NCI-H2107 (cell line): ENCODE measurements at regions not wholly inside any gene's neighbourhood (a gene's known extent, or its start where the extent isn't known, plus 50 kb on each side); places are given as distances from the start of the nearest gene placed in this dataset.

Source experiments
- DNase-seq: peaks from one replicate; lab custom pipeline; 2025; lab: John Stamatoyannopoulos, UW

DNA sequence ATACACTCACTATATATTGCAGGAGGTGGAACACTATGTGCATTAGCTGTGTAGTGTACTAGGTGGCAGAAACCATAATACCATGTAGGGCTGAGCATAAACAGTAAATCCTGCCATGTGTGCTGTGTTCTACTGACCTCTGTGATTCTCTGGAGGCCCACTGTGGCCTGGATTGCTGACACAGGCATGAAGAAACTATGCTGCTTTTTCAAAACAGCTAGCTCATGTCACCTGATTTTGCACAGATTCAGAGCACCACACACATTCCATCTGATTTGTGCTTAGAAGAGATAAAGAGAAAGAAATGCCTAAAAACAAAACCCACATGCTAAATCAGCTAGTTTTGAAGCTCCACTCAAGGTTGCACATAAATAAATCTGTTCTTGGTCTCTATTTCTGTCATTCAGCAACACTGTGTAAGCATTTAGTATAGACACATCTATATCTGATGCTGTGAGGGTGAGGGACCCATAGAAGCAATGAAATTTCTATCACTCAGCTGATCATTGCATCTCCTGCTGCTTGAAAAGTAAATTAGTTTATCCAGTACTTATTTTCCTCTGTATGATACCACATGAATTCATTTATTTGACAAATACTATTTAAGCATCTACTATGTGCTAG, 1007.7 kb upstream of the SEMA6D start:
- DNase-seq = no peak

DNA sequence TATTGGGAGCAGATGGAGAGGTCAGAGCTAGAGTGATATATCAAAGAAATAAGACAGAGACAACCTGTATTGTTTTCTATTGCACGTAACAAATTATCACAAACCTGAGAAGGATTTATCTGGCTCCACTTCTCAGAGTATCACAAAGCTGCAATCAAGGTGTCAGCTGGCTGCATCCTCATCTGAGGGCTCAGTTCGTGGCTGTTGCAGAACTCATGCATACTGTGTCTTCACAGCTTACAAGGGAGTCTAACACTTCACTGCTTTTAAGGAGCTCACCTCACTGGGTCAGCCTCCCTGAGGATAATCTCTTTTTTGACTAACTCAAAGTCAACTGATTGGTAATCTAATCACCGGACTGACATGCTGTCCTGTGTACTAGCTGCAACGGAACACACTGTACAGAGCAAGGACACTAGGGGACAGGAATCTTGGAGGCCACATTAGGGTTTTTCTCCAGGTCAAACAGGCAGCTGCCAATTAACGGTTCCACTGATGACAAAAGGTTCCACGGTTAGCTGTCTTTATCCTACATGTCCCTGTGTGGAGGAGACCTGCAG, 1006.8 kb upstream of the SEMA6D start:
- DNase-seq = no peak

DNA sequence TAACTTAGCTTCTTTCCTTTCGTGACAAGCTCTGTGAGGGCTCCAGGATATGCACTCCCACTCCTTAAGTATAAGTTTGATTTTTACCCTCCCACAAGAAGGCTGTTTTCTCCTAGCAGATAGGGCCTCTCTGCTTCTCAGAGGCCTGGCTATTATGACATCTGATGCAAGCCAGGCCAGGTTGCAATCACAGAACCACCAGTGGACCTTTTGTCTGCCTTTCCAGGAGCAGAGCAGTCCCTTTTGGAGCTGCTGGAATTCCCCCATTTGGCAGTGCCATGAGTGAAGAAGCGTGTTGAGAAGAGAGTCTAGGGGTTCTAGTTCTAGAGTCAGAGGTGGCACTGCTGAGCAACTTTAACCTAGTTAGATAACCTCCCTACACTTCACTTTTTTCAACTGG, 1004.3 kb upstream of the SEMA6D start:
- no peak for DNase-seq

DNA sequence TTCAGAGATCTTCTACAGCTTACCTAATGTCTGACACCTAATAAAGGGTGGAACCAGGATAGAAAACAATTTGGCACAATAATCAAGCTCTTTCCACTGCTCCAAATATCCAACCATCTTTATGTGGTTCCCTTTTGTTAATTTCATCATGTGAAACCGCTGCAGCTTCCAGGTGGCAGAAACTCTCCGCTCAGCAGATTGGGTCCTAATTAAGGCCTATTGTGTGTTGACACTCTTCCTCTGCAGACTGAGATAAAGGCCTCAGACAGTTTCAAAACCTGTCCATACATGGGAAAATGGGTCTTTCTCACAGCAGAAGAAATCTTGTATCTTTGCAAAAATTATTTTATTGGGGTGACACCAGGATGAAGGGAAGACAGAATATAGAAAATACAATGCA, 1002.4 kb upstream of the SEMA6D start:
- DNase-seq = no peak

DNA sequence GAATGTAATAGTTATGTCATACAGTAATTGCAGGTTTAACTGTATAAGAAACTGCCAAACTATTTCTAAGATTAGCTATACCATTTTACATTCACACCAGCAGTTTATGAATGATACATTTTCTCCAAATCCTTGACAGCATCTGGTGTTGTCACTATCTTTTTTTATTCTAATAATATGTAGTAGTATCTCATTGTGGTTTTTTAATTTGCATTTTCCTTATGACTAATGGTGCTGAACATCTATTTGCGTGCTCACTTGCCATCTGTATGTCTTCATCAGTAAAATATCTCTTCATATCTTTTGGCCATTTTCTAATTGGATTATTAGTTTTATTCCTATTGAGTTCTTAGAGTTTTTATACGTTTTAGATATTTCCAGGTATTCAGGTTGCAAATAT, 994.0 kb upstream of the SEMA6D start:
- no peak for DNase-seq

DNA sequence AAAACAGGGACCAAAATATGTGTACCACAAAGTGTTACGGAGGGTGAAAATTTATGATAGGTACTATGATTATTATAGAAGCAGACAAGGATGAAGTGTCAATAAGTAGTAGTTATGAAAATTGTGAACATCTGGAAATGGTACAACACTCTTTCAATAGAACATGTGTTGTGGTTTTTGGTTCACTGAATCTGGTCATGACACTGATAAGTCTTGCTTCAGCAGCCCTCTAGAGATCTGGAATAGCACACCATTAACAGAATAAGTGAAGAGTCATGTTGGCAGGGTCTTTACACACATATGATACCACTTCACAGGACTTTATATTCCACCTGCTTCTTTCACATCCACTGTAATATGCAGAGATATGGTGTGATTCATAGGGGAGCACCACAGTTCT, 985.2 kb upstream of the SEMA6D start:
- DNase-seq = no peak

DNA sequence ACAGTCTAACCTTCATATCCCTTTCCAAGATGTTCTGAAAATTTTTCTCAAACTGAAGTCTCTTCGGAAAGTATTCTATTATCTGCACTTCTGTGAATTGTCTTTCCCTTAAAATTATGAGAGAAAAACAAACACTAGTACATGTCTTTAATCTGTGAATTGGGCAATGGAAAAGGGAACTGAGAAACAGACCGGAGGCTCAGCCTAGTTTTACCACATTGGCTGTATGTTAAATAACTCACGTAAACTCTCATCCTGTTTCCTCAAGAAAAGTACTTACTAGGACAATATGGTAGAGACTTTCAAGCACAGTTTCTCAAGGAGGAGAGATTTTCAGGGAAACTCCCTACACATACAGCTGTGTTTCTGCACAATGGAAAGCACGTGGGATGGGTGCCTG, 982.2 kb upstream of the SEMA6D start:
- no peak for DNase-seq

DNA sequence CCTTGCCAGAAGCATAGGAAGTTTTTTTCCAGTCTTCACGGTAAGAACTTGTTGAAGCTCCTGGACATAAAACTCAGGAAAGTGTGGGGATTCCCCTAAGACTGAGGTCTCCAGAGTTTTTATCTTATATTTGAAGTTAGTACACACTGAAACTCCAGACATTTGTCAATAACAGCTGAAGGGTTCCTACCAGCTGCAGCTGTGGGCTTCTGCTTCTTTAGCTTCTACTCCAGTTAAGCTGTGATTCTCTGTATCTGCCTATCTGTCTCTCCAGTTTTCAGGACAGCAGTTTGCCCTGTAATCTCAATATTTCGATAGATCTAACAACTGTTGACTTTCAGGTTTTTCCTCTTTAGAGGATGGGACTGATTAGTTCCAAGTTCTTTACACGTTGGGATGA, 966.0 kb upstream of the SEMA6D start:
- DNase-seq = no peak

DNA sequence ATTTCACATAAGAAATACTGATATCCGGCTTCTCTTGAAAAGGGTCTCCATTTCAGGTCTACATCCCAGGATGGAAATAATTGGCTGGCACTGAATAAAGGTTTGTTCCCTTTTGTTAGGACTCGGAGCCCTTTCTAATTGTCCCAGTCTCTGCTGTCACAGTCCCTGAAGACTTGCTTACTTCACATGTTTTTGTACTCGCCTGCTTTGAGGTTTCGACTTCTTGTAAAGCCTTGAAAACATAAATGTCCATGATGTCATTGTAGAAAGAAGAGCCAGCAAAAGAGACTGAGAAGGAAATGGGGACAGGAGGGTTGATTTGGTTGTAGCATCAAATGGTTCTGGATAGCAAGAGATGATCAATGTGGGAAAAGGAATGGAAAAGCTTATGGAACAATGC, 963.4 kb upstream of the SEMA6D start:
- no peak for DNase-seq

DNA sequence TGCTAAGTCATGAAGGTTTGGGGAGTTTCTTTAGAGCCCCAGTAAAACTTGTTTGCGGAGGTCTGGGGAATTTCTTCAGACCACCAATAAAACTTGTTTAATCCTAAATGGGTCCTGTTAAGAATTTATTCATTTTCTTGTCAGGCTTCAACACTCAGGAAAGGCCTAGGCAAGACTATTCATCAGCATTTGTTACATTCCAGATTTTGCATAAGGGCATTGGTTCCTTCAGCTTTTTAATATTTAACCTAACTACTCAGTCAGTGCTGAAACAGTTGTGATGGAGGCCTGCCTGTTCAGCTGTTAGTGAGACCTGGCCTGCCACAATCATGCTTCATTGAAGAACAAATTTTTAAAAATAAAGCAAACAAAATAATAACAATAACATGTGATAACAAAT, 954.2 kb upstream of the SEMA6D start:
- no peak for DNase-seq

DNA sequence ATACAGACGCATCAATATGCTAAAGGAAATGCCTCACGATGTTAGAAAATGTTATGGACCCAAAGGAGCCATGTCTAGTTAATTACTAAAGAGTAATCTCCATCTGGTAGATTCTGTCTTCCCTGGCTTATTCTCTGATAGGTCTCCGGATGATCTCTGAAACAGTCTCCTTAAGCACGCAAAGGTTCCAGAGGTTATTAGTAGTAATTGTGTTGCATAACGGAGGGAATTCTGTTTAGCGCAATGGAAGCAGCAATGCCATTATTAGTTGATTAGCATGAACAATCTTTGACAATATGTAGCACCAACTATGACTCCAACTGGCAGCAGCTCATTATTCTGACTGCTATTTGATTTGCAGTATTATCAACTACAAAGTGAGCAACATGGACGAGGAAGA, 952.5 kb upstream of the SEMA6D start:
- no peak for DNase-seq

DNA sequence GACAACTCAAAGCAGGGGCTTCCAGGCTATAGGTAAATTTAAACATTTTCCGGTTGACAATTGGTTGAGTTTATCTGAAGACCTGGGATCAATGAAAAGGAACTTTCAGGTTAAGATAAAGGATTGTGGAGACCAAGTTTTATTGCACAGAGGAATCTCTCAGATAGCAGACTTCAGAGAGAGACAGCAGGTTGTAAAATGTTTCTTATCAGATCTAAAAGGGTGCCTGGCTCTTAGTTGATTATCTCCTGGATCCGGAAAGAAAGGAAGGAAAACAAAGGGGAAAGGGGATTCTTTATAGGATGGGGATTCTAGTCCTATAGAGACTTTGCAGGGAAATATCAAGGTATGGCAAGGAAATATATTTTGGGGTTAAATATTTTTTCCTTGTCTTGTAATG, 951.3 kb upstream of the SEMA6D start:
- no peak for DNase-seq

DNA sequence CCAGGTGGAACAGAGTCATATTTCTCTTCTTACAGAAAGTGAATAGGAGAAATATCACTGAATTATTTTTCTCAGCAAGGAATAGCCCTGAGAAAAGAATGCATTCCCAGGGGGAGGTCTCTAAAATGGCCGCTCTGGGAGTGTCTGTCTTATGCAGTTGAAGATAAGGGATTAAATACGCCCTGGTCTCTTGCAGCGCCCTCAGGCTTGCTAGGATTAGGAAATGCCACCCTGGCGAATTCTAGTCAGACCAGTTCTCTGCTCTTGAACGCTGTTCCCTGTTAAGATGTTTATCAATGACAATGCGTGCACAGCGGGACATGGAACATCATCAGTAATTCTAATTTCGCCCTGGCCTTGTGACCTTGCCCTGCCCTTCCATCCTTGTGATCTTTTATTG, 949.0 kb upstream of the SEMA6D start:
- DNase-seq = no peak

DNA sequence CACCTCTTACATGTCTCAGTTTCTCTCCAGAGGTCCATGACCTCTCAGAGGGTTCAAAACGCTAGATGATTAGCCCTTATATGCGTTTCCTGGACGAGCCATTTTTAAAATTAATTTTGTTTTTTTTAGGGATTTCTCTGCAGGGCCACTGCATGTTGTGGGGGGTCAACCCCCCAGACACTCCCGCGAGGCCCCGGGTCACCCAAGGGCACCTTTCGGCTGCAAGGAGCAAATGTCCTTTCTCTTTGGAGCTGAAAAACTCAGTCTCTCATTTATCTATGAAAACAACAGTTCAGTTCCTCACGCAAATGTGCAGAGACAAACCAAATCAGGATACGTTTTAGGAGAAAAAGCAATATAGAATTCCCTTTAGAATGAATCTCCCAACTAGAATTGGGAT, 944.3 kb upstream of the SEMA6D start:
- no peak for DNase-seq

DNA sequence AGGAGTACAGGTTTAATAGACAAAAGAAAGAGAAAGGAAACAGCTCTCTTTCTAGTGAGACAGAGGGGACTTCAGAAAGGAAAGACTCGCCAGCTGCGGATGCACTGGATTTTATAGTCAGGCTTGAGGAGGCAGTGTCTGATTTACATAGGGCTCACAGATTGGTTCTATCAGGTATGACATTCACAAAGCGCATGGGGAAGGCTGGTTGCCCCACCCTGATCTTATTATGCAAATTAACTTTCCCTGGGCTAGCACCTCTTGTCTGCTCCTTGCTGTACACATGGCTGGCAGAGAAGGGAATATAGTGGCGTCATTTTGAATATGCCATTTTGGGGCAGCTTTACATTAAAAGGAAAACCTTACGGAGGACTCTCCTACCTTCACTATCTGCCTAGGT, 938.4 kb upstream of the SEMA6D start:
- no peak for DNase-seq

DNA sequence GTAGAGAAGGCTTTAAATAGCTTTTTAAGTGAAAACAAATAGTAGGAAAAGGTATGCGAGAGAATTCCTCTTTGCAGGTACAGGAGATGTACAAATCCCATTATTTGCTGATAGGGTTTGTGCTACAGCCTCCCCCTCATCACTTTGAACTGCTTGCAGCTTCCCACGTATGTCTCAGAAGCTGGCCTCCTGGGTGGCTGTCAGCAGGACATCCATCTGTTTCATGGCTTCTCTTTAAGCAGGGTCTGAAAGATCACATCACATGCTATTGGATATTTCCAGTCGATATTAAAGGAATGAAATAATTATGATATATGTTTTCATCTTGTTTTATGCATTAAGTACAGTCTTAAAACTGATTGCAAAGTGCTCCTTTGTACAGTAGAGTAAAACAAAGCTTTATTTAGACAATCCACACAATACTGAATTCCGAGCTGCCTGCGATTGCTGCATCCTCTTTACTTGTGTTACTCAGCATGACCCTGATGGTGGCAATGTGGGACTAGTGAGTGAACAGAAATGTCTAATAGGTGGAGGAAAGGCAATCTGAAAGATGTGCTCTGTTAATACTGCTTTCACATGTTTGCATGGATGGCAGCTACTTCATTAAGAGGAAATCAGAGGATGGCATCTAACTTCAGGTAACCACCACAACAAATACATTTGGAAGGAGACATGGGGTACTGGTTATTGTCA, 930.6 kb upstream of the SEMA6D start:
- no peak for DNase-seq

DNA sequence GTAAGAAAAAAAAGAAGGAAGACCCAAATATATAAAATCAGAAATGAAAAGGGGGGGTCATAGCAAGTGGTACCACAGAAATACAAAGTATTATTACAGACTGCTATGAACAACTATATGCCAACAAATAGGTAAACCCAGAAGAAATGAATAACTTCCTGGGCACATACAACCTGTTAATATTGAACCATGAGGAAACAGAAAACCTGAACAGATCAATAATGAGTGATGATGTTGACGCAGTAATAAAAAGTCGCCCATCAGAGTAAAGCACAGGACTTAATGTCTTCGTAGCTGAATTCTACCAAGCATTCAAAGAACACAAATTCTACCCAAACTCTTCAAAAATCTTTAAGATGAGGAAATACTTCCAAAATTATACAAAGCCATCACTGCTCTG, 921.6 kb upstream of the SEMA6D start:
- no peak for DNase-seq

DNA sequence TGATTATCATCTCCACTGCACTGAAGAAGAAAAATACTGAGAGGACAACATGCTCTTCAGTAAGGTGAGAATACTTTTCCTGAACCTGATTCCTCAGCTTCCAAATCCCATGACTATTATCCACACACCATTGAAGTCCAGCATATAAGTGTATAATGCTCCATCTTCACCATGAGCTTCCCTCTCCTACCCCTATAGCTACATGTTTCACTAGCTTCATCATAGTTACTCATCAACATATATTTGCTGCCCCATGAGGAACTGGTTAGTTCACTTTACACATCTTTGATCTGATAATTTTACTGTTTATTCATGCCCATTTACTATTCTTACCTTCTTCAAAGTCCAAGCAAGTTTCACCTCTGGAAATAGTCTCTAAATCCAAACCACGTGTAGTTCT, 908.5 kb upstream of the SEMA6D start:
- DNase-seq = no peak

DNA sequence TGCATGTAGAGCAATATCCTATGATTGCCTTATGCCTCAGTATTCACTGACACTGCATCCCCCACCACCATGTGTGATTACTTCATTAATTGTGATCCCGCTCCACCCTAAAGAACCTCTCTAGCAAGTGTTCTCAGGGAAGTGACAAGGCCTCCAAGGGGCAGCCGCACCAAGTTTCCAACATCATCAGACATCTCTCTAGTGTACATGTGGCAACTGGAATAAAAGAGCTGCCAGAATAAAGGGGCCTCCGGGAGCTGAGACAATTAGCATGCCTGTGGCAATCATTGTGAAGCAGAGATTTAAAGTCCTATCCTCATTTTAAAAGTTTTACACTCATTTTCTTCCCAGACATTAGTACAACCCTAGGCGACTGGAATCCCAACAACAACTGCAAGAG, 902.1 kb upstream of the SEMA6D start:
- no peak for DNase-seq

DNA sequence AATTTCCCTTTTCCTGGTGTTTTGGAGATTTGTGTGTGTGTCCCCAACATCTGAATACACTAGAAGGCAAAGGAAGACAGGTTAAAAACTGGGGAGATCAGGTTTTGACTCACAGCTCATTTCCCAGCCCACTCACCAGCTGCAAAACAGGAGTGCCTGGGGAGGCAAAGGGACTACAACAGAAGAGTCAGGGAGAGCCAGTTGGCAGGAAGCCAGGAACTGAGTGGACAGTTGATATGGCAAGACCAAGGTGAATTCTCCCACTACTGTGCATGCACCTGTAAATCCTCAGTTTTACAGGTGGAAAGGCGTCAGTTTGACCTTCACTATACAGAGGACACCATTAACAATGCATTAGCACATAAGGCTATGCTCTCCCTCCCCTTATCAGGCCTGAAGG, 901.5 kb upstream of the SEMA6D start:
- no peak for DNase-seq

DNA sequence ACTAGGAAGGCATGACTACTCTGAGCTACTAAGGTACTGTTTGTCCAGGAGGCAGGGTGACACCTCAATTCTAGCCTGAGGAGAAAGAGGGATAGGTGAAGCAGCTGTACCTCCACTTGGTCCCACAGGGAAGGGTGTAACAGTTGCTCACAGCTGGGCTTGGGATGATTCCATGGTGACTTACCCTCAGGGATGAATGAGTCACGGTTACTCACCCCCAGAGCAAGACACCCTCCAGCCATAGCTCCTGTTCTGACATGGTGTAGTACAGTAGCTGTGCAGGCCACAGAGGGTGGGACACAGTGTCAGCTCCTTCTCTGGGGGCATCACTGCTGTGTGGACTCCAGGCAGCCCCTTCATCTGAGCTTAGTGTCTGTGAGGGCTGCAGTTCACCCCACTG, 868.6 kb upstream of the SEMA6D start:
- DNase-seq = no peak

DNA sequence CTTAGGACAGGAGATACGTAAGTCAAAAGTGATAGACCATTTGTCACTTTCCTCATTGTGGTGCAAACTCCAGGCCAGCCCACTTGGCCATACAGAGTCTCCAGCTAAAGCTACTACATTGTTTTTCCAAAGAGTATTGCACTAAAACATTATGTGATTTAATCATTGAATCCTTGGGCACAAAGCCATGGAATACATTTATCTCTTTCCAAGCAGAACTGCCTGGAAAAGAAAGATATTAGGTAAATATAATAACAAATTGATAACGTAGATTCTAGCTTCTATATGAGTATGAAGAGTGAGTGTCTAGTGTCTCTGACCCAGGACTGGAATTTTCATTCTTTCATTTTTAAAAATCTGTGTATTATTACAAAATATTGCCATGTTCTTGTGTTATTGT, 863.7 kb upstream of the SEMA6D start:
- DNase-seq = no peak

DNA sequence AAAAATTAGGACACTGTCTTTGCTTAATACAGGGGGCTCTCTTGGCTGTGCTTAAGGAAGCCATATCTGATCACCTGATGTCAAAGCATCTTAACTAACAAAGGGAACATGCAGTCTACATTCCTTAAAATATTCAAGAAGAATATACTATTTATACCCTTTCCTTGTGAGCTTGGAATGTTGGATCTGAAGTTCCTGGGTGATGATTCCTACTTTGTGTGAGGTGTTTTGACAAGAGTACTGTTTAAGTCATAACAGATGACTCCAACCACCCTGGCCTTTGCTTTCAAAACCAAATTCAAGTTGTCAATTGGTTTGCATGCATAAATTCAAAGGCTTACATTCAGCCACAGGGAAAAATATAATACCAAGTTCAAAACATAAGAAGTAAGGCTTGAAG, 862.7 kb upstream of the SEMA6D start:
- no peak for DNase-seq

DNA sequence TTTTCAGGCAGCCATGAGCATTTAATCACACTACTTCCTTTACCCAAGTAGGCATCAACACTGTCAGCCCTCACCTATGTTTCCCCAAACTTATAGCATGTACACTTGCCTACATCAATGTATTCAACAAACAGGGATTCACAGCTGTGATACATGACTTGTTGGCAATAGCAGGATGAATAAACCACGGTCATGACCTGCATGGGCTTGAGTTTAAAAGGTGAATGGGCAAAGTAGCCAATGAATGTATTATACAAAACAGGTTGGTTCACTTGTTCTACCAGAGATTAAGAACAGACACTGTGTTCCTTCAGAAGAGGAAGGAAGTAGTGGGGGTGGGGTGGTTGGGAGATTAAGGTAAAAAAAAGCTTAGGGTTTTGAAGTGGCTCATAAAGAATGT, 861.9 kb upstream of the SEMA6D start:
- no peak for DNase-seq
